HG03521 (cell line): ENCODE measurements at regions not wholly inside any gene's neighbourhood (a gene's known extent, or its start where the extent isn't known, plus 50 kb on each side); places are given as distances from the start of the nearest gene placed in this dataset.

ENCODE experiments used
- ATAC-seq: cut with Tn5 transposase; IDR thresholded peaks from one replicate; pipeline ENCODE4 v1.9.1; 2021; ENCODE audit warnings: mild to moderate bottlenecking, moderate library complexity; ENCODE audit not compliant: unreplicated experiment

DNA sequence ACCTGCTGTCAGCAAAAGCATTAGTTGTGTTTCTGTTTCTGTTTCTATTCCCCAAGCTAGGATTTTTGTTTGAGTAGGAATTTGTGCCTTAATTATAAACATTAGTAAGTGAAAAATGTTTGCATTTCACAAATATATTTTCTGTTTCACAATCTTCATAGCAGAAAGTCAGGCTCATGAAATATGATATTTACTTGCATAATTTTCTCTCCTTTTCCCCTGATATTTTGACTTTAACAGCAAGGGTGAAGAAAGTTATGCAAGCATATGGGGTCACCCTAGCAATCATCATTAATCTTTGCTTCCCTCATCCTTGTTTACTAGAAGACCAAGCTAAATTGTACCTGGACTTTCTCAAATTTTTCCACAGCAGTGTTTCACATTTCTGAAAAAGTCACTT, 140.3 kb upstream of the SEMA6D start:
- ATAC-seq, result no peak

DNA sequence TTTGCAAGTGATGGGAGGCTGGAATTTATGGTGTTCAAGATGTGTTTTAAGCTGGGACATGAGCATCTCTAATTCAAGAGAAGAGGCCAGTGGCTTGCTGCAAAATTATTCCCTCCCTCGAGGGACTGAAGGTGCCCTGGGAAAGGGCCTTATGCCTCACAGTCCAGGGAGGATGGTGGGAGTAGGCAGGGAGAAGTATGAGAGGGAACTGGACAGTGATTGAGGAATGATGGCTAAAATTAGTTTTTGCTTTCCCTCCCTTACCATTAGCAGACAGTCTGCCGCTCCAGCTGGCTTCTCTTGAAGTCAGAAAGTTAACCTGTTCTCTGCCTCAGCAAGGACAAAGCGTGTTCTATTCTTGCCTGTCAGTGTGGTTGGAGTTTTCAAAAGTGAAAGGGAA, 139.8 kb upstream of the SEMA6D start:
- no peak for ATAC-seq

DNA sequence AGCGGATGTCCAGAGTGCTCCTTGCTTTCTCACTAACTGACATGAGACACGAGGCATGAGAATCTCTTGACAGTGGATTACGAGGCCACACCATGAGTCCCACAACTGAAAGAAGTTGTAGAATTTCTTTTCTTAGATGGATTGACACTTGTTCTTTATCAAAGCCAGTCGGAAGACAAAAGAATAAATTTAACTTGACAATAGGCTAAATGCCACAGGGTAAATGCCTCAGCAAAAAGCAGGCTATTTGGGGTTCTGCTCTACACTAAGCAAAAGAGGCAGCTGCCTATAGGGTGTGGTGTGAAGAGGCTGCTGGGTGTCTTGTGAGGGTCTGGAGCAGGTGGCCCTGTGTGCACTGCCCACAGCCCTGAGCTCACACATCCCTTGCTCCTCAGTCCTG, 135.1 kb upstream of the SEMA6D start:
- ATAC-seq, result no peak

DNA sequence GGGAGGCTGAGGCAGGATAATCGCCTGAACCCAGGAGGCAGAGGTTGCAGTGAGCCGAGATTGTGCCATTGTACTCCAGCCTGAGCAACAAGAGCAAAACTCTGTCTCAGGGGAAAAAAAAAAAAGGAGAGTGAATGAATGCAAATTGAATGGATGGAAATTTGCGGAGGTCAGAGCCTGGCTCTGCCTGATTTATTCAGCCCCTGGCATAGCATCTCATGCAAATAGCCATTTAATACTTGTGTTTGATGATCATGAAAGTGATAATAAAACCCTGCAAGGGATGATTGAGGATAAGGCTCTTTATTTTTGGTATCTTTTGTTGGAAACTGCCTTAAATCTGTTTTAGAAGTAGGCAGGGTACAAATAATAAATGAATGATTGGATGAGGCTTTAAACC, 133.0 kb upstream of the SEMA6D start:
- ATAC-seq, result no peak

DNA sequence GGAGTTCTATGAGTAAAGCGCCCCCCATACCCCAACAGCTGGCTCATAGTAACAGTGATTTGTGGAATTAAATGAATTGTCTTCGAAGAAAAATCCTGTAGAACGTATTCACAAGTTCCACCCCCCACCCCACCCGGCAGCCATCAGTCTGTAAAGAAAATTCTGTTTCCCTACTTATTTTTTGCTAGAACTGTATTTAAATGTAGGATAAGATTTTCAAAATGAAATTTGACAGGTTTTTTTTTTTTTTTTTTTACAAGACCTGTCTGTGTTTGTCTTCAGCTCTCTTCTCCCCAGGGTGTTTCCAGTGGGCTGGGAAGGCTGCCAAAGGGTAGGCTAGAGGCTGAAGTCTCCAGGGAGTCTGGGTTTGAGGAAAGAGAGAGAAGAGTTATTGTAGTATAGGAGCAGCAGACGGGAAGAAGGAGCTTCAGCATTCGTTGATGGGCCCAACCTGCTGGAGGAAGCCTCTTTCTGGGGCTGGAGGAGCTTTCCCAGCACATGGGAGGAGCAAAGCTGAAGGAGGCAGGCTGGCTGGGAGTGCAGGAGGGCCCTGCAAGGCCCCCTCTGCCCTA, 130.6 kb upstream of the SEMA6D start:
- no peak for ATAC-seq

DNA sequence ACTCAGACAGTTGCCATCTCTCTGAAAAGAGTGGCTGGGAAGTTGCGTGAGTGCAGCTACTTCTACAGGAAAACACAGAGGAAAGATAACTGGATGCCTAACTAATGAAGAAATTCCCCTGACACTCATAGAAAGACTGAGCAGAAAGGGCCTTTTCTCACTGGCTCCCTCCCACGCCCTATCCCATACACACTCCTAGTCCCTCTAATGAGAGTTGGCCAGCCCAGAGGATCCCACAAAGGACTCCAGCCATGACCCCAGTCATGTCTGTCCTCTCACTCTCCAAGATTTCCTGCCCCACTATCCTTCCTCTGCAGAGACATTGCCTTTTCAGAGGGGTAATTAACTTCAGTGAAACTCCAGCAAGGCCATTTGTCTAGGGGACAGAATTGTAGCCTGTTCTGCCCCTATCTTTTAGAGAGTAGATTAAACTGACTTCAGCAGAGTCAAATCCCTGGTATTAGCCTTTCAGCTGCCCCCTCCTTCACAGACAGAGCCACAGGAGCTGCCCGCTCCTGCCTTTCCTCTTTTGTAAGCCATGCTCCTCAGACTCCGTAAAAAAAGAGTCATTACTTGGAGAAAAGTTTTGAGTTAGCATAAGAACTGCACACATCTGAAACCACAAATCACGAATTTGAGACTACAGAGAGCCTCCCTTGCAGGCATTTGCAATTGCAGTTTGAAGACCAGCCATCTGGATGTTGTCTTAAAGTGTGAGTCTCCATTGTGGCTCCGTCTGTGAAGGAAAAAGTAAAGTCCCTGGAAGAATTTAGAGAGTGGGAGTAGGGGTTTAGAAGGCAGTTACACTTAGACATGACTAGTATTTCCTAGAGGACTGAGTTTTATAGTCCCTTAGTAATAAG, 129.1 kb upstream of the SEMA6D start:
- ATAC-seq, result no peak

DNA sequence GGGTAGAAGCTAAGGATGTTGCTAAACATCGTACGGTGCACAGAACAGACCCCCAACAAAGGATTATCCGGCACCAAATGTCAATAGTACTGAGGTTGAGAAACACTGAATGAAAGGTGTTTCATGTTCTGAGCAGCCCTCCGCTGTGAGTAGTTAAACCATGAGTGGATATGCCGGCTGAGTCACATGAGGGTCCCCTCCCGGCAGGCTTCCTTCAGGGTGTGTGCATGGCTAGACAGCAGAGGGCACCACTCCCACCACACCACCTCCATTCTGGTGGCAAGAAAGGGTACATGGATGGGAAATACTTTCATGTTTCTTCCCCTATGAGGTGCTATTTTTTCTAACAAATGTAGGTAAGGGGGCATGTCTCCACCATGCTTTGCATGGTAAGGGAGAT, 128.3 kb upstream of the SEMA6D start:
- no peak for ATAC-seq

DNA sequence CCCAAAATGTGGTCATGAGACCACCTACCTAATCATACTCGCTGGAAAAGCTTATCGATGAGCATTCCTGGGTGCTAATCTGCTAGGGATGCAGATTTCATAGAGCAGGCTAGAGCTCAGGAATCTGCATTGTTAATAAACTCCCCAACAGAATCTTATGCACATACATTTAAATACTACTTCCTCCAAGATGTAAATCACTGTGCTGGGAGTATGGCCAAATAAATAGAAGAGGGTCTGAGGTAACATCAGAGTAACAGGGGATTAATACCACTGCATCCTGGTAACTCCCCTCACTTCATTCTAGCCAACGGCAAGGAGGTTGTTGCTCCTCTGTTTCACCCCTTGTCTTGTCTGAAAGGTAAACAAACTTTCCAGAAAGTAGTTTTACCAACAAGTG, 118.3 kb upstream of the SEMA6D start:
- no peak for ATAC-seq

DNA sequence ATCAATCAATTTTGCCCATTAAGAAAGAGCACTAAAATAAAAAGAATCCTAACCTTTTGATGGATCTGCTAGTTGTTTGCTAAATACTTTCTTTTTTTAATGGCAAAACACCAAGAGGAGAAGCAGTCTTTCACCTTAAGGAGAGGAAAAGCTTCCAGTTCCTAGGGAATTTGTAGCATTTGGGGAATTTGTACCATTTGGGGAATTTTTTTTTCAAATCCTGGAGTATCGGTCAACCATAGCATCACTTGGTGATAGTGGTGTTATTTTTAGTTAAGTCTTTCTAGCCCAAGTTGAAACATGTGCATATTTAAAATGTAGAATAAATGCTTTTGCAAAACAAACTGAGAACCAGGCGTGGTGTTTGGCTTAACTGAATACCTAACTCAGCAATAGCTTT, 117.5 kb upstream of the SEMA6D start:
- no peak for ATAC-seq

DNA sequence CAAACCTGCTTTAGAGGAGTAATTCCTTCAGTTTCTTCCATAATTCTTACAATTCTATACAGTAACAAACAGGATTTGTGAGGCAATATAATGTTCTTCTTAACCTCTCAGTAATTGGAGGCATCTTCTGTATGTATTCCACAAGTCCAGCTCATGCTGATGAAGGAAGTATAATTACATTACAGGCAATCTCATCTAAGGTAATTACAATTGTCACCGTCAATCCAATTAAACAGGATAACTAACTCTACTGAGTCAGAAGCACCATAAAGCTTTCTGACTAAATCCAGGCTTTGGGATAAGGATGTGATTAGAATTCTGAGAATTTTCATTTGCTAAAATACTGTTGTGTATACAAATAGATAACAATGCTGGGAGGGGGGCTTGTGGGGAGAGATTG, 115.2 kb upstream of the SEMA6D start:
- ATAC-seq, result no peak

DNA sequence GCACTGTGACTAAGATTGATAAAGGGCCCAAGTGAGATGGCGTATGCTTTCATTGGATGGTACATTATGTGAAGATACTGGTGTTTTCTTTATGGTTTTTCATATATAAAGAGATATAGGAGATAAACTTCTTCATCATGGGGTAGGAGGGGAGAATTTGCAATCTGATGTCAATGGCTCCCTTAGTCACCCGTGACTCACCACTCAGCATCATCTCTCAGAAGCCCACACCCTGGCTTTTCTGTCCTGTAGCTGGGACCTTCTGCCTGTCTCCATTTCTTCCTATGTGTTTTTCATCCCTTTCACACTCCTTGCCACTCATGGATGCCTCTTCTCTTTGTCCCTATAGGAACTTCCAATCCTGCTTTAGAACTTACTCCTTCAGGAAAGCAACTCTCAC, 114.3 kb upstream of the SEMA6D start:
- ATAC-seq, result no peak

DNA sequence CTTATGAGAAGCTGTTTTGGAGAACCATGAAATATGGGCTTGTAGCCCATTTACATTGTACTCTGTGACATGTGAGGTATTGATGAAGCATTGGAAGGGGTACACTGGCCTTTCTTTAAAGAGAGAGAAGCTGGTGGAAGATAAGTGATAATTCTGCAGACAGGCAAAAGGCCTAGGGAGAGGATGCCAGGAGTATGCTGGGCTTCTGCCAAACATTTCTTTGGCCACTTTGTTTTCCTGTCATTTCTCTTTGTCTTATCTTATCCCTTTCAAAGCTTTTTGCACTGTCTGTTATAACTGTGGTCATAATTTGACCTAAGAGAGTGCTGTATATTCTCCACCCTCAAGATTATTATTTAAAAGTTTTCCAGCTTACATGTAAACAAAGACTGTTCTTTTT, 109.6 kb upstream of the SEMA6D start:
- ATAC-seq, result no peak

DNA sequence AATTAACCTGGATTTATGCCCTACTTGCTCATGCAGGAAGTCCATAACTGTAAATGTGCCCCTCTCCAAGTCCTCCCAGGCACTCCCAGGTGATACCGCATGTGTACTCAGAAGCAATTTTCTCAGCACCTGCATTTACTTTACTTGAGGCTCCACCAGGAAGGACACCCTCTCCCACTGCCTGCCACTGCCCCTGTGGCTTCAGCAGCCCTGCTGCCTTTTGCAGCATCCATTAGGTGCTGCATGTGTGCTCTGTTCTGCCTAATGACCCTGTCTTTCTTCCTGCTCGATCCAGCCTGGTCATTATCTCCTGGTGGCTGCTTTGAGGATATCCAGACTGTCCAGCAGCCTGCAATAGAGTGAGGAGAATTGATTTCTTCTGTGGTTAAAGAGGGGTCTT, 107.6 kb upstream of the SEMA6D start:
- no peak for ATAC-seq

DNA sequence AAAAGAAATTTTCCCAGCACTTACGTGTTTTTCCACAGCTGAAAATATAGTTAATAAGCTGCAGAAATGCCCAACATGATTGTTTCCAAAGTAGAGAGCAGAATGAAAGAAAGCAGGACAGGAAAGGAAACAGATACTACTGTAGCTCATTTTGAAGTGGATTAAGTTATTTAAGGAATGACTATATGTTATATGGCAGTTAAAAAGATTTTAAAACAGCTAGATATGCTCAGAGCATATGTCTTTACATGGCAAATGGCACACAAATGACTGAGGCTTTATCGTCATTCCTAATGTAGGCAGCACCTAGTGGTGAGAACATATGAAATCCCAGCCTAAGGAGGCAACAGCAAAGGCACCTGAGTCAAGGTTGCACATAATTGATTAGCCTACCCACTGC, 106.6 kb upstream of the SEMA6D start:
- no peak for ATAC-seq

DNA sequence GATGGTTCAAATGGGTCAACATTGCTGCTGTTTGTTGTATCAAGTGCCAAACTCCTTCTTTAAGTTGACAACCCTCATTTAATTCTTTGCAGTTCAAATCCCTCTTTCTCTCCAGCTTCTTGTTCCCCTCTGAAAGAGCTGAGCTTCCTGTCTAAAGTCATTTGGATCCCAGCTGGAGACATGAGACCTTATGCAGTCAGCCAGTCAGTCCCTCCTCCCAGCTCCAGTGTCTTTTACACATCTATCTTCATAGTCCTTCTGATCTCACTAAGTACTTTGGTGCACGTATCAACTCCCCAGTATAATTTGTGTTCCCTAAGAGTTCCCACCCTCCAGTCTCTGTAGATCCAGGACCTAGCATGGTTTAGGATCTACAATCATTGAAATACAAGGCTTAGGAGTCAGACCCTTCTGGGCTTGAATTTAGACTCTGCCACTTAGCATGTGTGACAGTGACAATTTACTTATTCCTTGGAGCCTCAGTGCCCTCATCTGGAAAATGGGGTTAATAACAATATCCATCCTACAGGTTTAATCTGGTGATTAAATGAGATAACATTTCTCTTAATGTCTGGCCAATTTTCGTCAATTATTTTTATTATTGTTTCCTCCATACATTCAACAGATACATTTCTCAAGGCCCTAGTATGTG, 102.8 kb upstream of the SEMA6D start:
- ATAC-seq, result no peak

DNA sequence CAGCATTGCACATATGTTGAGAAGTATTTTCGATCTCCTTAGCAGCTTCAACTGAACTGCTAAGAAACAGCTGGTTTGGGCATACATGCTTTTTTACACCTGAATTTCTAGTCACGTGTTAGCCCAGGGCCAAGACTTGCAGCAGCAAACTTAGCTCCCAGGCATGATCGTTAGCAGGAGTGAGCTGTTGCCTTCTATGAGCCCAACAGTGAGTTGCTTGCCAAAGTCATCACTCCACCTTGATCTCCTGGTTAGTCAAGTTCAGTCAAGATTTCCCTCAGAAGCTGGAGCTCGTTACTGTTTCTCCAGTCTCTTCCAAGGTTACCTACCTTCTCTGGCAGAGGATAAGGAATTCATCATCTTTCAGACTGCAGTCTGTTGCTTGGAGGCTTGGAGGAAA, 100.4 kb upstream of the SEMA6D start:
- ATAC-seq, result no peak

DNA sequence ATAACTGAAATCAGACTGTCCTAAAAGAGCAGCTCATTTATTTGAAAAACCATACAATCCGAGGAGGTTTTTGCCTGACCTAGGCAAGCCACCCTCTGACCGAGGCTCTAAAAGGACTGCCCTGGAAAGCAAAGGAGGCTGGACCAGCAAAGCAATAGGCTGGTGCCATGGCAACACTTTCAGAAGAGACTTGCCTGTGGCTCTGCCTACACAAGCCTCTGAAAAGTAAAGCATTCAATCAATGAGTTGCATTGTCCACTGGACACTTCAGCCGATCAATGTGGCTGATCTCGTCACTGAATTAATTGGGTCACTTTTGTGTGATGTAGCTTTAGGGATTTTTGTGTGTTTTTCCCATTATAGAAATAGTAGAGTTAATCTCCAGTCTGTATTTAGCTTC, 99.1 kb upstream of the SEMA6D start:
- no peak for ATAC-seq

DNA sequence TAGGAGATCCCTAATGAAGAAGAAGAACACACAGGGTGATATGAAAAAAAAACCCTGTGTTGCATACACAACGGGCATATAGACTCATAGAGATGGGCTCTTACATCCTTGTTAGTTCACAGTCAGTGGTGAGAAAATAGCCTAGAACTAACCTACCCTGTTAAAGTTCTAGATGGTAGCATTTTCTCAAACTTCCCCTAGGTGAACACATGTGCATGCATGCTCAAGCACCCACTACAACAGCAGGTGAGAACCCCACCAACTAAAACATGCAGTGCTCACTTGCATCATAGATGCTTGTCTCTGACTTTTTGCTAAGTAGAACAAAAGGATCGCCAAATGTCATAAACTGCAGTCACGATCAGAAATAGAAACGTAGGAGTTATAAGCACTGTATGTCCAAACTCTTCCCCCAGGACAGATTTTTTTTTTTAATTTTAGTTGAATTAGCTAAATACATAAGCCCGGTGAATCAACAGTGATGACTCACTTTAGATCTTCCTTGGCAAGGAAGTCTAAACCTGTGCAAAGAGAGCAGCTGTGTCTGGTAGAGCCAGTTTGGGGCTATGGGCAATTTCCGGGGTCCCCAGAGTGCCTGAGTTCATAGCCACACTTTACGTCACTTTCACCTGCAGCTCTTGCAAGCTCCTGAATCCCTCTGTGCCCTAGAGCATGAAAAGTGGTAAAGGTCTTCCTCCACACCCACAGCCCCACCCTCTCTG, 96.2 kb upstream of the SEMA6D start:
- no peak for ATAC-seq

DNA sequence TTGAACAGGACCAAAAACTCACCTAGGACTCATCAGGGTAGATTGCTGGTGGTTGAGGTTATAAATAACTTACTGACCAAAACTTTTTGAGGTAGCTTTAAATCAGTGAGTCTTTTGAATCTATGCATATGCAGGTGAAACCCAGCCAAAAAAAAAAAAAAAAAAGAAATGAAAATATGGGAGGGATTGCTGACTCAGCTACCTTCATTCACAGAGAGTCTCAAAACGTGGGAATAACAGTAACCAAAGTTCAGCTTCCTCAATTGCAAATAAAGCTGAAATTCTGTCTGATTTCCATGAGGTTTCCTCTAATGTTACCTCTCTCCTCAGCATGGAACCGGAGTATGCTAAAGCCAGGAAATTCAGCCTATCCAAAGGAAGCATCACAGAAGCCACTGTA, 95.2 kb upstream of the SEMA6D start:
- no peak for ATAC-seq

DNA sequence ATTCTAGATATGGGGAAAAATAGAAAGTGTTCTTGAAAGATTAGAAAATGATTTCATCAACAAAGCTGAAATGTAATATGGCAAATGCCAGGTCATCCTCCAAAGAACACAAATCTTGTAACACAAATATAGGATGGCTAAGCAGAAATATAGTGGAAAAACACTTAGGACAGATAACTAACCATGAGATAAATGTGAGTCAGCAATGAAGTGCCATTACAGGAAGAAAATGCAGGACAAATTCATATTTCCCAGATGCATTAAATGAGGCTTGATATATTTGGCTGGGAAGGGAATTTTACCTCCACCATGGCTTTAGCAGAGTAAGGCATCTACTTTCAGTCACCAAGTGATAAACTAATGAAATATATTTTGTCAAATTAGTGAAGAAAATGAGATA, 92.8 kb upstream of the SEMA6D start:
- no peak for ATAC-seq

DNA sequence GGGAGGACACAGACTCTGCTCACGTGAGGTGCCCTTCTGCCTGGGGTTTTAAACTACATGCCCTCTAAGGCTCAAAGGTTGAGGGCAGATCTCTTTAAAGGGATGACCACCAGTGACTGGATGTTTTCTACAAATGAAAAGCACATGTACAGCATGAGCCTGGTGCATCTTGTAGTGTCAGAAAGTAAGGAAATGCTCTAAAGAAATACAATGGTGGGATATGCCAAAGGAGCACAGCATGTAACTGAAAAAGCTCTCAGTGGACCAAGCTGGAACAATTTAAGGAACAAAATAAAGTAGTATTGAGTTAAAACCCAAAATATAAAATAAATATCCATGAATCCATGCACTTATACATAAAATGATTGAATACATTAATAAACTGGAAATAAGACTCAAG, 78.3 kb upstream of the SEMA6D start:
- ATAC-seq, result no peak

DNA sequence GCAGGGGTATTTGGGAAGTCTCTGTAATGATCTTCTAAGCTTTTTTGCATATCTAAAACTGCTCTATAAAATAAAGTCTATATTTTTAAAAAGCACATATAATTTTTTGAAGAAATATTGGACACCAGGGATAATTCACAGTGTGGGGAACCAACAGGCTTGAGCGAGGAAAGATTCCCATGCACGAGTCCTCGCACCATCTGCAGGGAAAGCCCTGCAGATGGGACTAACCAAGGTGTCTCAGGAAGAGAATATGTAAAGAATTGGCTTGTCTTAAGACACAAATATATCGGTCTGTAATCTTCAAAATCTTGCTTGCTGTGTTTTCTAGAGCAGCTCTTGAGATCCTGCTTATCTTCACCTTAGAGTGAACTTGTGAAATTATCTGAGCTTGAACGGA, 77.2 kb upstream of the SEMA6D start:
- ATAC-seq, result no peak
